PFSK-1 (cell line): ENCODE measurements at regions not wholly inside any gene's neighbourhood (a gene's known extent, or its start where the extent isn't known, plus 50 kb on each side); places are given as distances from the start of the nearest gene placed in this dataset.

ENCODE experiments used
- FOXP2 ChIP-seq: optimal IDR thresholded peaks from 2 replicates; pipeline ENCODE3; 2011; ENCODE audit warnings: borderline replicate concordance, control low read depth, inconsistent platforms; ENCODE audit not compliant: insufficient read depth; ENCODE audit errors: extremely low read length, extremely low read depth
- POLR2AphosphoS5 ChIP-seq: IDR thresholded peaks from 2 replicates; pipeline ENCODE4 v1.6.1; 2012; ENCODE audit warnings: low read depth, mild to moderate bottlenecking, control low read depth, low read length, moderate library complexity
- REST ChIP-seq, 2 experiments: IDR thresholded peaks; 2 replicates each; pipeline versions ENCODE4 v1.6.1 to v1.8.0; 2011 to 2012; ENCODE audit warnings: low read depth in 2 of 2, low read length in 2 of 2, control low read depth in 1 of 2, inconsistent platforms in 1 of 2, mild to moderate bottlenecking in 1 of 2, moderate library complexity in 1 of 2; ENCODE audit not compliant: insufficient read depth in 1 of 2
- SIN3A ChIP-seq: IDR thresholded peaks from 2 replicates; pipeline ENCODE4 v1.6.1; 2012; ENCODE audit warnings: mild to moderate bottlenecking, low read length, moderate library complexity, borderline replicate concordance; ENCODE audit not compliant: insufficient read depth
- TAF1 ChIP-seq: IDR thresholded peaks from 2 replicates; pipeline ENCODE4 v1.6.1; 2012; ENCODE audit warnings: low read length, control low read depth, borderline replicate concordance; ENCODE audit not compliant: insufficient read depth

GRCh38 chr21:43301409-43302061 lies 125.4 kb downstream of the SIK1 start:
- TF ChIP-seq POLR2AphosphoS5 (no peak), FOXP2 (no peak)

GRCh38 chr21:43300496-43301408 lies 126.2 kb downstream of the SIK1 start:
- TF ChIP-seq REST (IDR thresholded peaks at IDR 0.05; ENCODE audit: insufficient read depth in 1 of 2, low read depth in 2 of 2, low read length in 2 of 2): no peak
- TF ChIP-seq FOXP2: no peak
- TF ChIP-seq TAF1: no peak
- no peak for TF ChIP-seq SIN3A
- no peak for TF ChIP-seq POLR2AphosphoS5

GRCh38 chr21:43299441-43300277 lies 127.3 kb downstream of the SIK1 start:
- TF ChIP-seq REST (IDR thresholded peaks at IDR 0.05; ENCODE audit: insufficient read depth in 1 of 2, low read depth in 2 of 2, low read length in 2 of 2) (no peak), SIN3A (no peak), POLR2AphosphoS5 (no peak), FOXP2 (no peak), TAF1 (no peak)

- no peak for TF ChIP-seq POLR2AphosphoS5
These were observed 128.1 kb downstream of the SIK1 start for GRCh38 chr21:43298546-43299440.

GRCh38 chr21:43297989-43298388 lies 128.9 kb downstream of the SIK1 start:
- TF ChIP-seq REST (IDR thresholded peaks at IDR 0.05; ENCODE audit: insufficient read depth in 1 of 2, low read depth in 2 of 2, low read length in 2 of 2) (no peak), POLR2AphosphoS5 (no peak), TAF1 (no peak), FOXP2 (no peak), SIN3A (no peak)
